IMR-90 (cell line): ENCODE measurements at regions not wholly inside any gene's neighbourhood (a gene's known extent, or its start where the extent isn't known, plus 50 kb on each side); places are given as distances from the start of the nearest gene placed in this dataset.

Experiments
- ATAC-seq: fragments of 200-7000 bp; cut with Tn5 transposase; 2 replicates; pipeline ENCODE4 v1.9.1; 2020; ENCODE audit warnings: low read depth, mild to moderate bottlenecking, moderate library complexity
- BruUV-seq: library from RNA; stranded (reverse); fragments of 400-500 nt; replicated peaks from 2 replicates; lab custom pipeline; 2021; lab: Mats Ljungman, UMichigan
- CTCF ChIA-PET: fragments of 300-600 bp; formaldehyde crosslinking; extraction: SDS; loops from one replicate; lab custom pipeline; 2021; ENCODE audit warnings: antibody characterized with exemption; lab: Yijun Ruan, JAX
- POLR2A ChIA-PET: fragments of 300-600 bp; sonication (Branson Sonifier 250); formaldehyde crosslinking; loops from one replicate; lab custom pipeline; 2022; ENCODE audit warnings: antibody characterized with exemption; ENCODE audit not compliant: unreplicated experiment; lab: Charles Lee
- DNase-seq: peaks from one replicate; pipeline ENCODE4 v3.0.0; 2013
- H2AFZ ChIP-seq: replicated peaks from 2 replicates; pipeline ENCODE3; 2013; ENCODE audit warnings: low read length, mild to moderate bottlenecking; ENCODE audit not compliant: poor library complexity
- H2AK5ac ChIP-seq: 2 replicates; pipeline ENCODE4 v1.6.1; 2013; ENCODE audit warnings: low read depth, low read length, inconsistent platforms
- H2AK9ac ChIP-seq: replicated peaks from 2 replicates; pipeline ENCODE3; 2013; ENCODE audit warnings: mild to moderate bottlenecking, low read depth, low read length, moderate library complexity; ENCODE audit not compliant: poor library complexity
- H2BK120ac ChIP-seq: 2 replicates; pipeline ENCODE4 v1.6.1; 2013; ENCODE audit warnings: low read depth, low read length, inconsistent platforms
- H2BK15ac ChIP-seq: 3 replicates; pipeline ENCODE4 v1.6.1; 2013; ENCODE audit warnings: low read depth, low read length, inconsistent platforms
- H2BK20ac ChIP-seq: 2 replicates; pipeline ENCODE4 v1.6.1; 2013; ENCODE audit warnings: low read depth, mild to moderate bottlenecking, inconsistent platforms, low read length, moderate library complexity
- H2BK5ac ChIP-seq: 2 replicates; pipeline ENCODE4 v1.6.1; 2013; ENCODE audit warnings: mild to moderate bottlenecking, low read depth, low read length, inconsistent platforms; ENCODE audit not compliant: poor library complexity, severe bottlenecking
- H3K14ac ChIP-seq: replicated peaks from 2 replicates; pipeline ENCODE4 v1.6.1; 2013; ENCODE audit warnings: low read depth, low read length, inconsistent platforms
- H3K18ac ChIP-seq: 2 replicates; pipeline ENCODE4 v1.6.1; 2013; ENCODE audit warnings: low read depth, low read length, control low read depth
- H3K23ac ChIP-seq: 2 replicates; pipeline ENCODE4 v1.6.1; 2013; ENCODE audit warnings: low read depth, low read length, inconsistent platforms
- H3K27ac ChIP-seq: 2 replicates; pipeline ENCODE4 v1.5.1; 2013; ENCODE audit warnings: mild to moderate bottlenecking, control low read depth, low read length; ENCODE audit not compliant: insufficient read depth
- H3K27me3 ChIP-seq: 2 replicates; pipeline ENCODE4 v1.6.1; 2013; ENCODE audit warnings: low read length; ENCODE audit not compliant: control insufficient read depth, insufficient read depth
- H3K36me3 ChIP-seq: 2 replicates; pipeline ENCODE4 v1.6.1; 2013; ENCODE audit warnings: low read length, mixed read lengths; ENCODE audit not compliant: control insufficient read depth, insufficient read depth
- H3K4ac ChIP-seq: 2 replicates; pipeline ENCODE4 v1.6.1; 2013; ENCODE audit warnings: low read depth, low read length, inconsistent platforms
- H3K4me1 ChIP-seq: 2 replicates; pipeline ENCODE4 v1.6.1; 2013; ENCODE audit warnings: low read length, mixed read lengths; ENCODE audit not compliant: control insufficient read depth, insufficient read depth
- H3K4me2 ChIP-seq: 2 replicates; pipeline ENCODE4 v1.6.1; 2013; ENCODE audit warnings: low read depth, mild to moderate bottlenecking, control low read depth, low read length, moderate library complexity
- H3K4me3 ChIP-seq: 2 replicates; pipeline ENCODE4 v1.5.1; 2013; ENCODE audit warnings: low read depth, mild to moderate bottlenecking, control low read depth, low read length, moderate library complexity; ENCODE audit not compliant: insufficient read depth
- H3K56ac ChIP-seq: 2 replicates; pipeline ENCODE4 v1.6.1; 2013; ENCODE audit warnings: low read length, inconsistent platforms; ENCODE audit not compliant: insufficient read depth; ENCODE audit errors: extremely low read depth
- H3K79me1 ChIP-seq, 2 experiments: 2 replicates each; pipeline ENCODE4 v1.6.1; 2013; ENCODE audit warnings: low read length in 2 of 2, inconsistent platforms in 1 of 2, low read depth in 1 of 2
- H3K9ac ChIP-seq: 2 replicates; pipeline ENCODE4 v1.6.1; 2013; ENCODE audit warnings: low read depth, low read length, control low read depth
- H3K9me1 ChIP-seq: 2 replicates; pipeline ENCODE4 v1.6.1; 2013; ENCODE audit warnings: low read length, inconsistent platforms; ENCODE audit not compliant: insufficient read depth
- H3K9me3 ChIP-seq: 2 replicates; pipeline ENCODE4 v1.6.1; 2013; ENCODE audit warnings: low read length; ENCODE audit not compliant: control insufficient read depth, insufficient read depth
- H4K20me1 ChIP-seq: 2 replicates; pipeline ENCODE4 v1.6.1; 2013; ENCODE audit warnings: low read length, inconsistent platforms; ENCODE audit not compliant: insufficient read depth
- H4K5ac ChIP-seq: 2 replicates; pipeline ENCODE4 v1.6.1; 2013; ENCODE audit warnings: mild to moderate bottlenecking, low read depth, low read length, control low read depth
- H4K8ac ChIP-seq, 2 experiments: 2 replicates each; pipeline ENCODE4 v1.6.1; 2013; ENCODE audit warnings: low read depth in 2 of 2, low read length in 2 of 2, control low read depth in 1 of 2, inconsistent platforms in 1 of 2
- H4K91ac ChIP-seq: 2 replicates; pipeline ENCODE4 v1.6.1; 2013; ENCODE audit warnings: low read depth, low read length, inconsistent platforms; ENCODE audit not compliant: insufficient read depth
- CHD1 ChIP-seq: IDR thresholded peaks from 2 replicates; pipeline ENCODE4 v1.6.1; 2012; ENCODE audit warnings: low read depth, low read length, improper control_type of control experiment
- MAFK ChIP-seq: IDR thresholded peaks from 2 replicates; pipeline ENCODE4 v1.6.1; 2012; ENCODE audit warnings: low read depth, low read length, improper control_type of control experiment
- MAZ ChIP-seq: IDR thresholded peaks from 2 replicates; pipeline ENCODE4 v1.6.1; 2012; ENCODE audit warnings: low read depth, mild to moderate bottlenecking, low read length, improper control_type of control experiment, moderate library complexity, borderline replicate concordance
- POLR2A ChIP-seq: IDR thresholded peaks from 2 replicates; pipeline ENCODE4 v1.6.1; 2012; ENCODE audit warnings: mild to moderate bottlenecking, low read depth, low read length
- RAD21 ChIP-seq: IDR thresholded peaks from 2 replicates; pipeline ENCODE4 v1.6.1; 2012; ENCODE audit warnings: low read length, improper control_type of control experiment
- RFX5 ChIP-seq: IDR thresholded peaks from 2 replicates; pipeline ENCODE4 v1.8.0; 2012; ENCODE audit warnings: low read depth, mild to moderate bottlenecking, low read length, moderate library complexity
- WGBS, 2 experiments: methylation state at CpG; one replicate each; pipeline versions ENCODE4 v1.1.5 to v1.1.7; 2013; ENCODE audit warnings: missing lambda C conversion rate in 2 of 2; ENCODE audit not compliant: insufficient read length in 1 of 2; ENCODE audit errors: extremely low coverage in 2 of 2; 5-methylcytosine and 5-hydroxymethylcytosine counted together
- dilution Hi-C: fragments of 300-500 bp; cut with HindIII; formaldehyde crosslinking; loops from one replicate; pipeline ENCODE4 v1.14.3; 2018; ENCODE audit warnings: low sequenced_read_pairs; ENCODE audit not compliant: unreplicated experiment
- in situ Hi-C: fragments of 300-500 bp; cut with MboI; formaldehyde crosslinking; loops from 3 replicates; pipeline ENCODE4 v1.14.3; 2019; ENCODE audit warnings: low sequenced_read_pairs, inconsistent platforms, mixed read lengths
- intact Hi-C: fragments of 100-400 bp; cut with micrococcal nuclease; formaldehyde crosslinking; loops from 2 replicates; pipeline ENCODE4 v1.10.0; 2022
- TF ChIP-seq, protein P1 (sequence below): fragments of 150-350 bp; IDR thresholded peaks from 2 replicates; pipeline ENCODE4 v1.6.1; 2016; ENCODE audit warnings: low read depth, mild to moderate bottlenecking, low read length, moderate library complexity, borderline replicate concordance

GRCh38 chr3:193814166-193814892 lies 221.3 kb downstream of the OPA1 start:
- Histone ChIP-seq H3K18ac (no peak overlapping the region), H2BK20ac (no peak overlapping the region), H3K36me3 (no peaks in the 10 kb centered on the region), H4K20me1 (no peaks in the 10 kb centered on the region), H3K9me3 (no peaks in the 10 kb centered on the region), H3K4me3 (no peak overlapping the region), H3K56ac (no peak overlapping the region), H3K27ac (no peak overlapping the region), H2AK9ac (no peak overlapping the region), H4K8ac (no peak overlapping the region), H3K9ac (no peak overlapping the region), H3K79me1 (no peaks in the 10 kb centered on the region), H3K9me1 (no peaks in the 10 kb centered on the region), H3K23ac (no peak overlapping the region), H2AFZ (no peak overlapping the region), H3K14ac (no peak overlapping the region), H4K5ac (no peak overlapping the region), H3K4me1 (no peaks in the 10 kb centered on the region), H2BK15ac (no peak overlapping the region), H3K27me3 (peaks cover 52% of the 10 kb centered on the region), H3K4ac (no peak overlapping the region), H3K4me2 (no peak overlapping the region), H2BK120ac (no peak overlapping the region), H2AK5ac (no peak overlapping the region), H2BK5ac (no peak overlapping the region), H4K91ac (no peak overlapping the region)
- 71% methylated on average over 6 of the region's 11 CpGs; no CpG with 5 or more reads in 1 of the 2 experiments for WGBS, 2 experiments
- no TSS peak for BruUV-seq
- ATAC-seq (no peak), DNase-seq (no peak)
- dilution Hi-C loops: no loop called here
- CTCF ChIA-PET: no interaction called here
- intact Hi-C loops: no loop called here
- in situ Hi-C loops: no loop called here
- POLR2A ChIA-PET: no interaction called here
- TF ChIP-seq MAZ (no peak), RAD21 (no peak), MAFK (no peak), CHD1 (no peak), POLR2A (no peak), RFX5 (no peak)
- TF ChIP-seq, protein P1, sequence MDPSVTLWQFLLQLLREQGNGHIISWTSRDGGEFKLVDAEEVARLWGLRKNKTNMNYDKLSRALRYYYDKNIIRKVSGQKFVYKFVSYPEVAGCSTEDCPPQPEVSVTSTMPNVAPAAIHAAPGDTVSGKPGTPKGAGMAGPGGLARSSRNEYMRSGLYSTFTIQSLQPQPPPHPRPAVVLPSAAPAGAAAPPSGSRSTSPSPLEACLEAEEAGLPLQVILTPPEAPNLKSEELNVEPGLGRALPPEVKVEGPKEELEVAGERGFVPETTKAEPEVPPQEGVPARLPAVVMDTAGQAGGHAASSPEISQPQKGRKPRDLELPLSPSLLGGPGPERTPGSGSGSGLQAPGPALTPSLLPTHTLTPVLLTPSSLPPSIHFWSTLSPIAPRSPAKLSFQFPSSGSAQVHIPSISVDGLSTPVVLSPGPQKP: no peak
